Muscle of back (tissue), 3 donors: ENCODE measurements at regions not wholly inside any gene's neighbourhood (a gene's known extent, or its start where the extent isn't known, plus 50 kb on each side); places are given as distances from the start of the nearest gene placed in this dataset.

Source experiments
- DNase-seq, 3 donors: peaks; one replicate each; pipeline versions ENCODE4 v3.0.0 to v3.0.0-alpha.2; 2013

DNA sequence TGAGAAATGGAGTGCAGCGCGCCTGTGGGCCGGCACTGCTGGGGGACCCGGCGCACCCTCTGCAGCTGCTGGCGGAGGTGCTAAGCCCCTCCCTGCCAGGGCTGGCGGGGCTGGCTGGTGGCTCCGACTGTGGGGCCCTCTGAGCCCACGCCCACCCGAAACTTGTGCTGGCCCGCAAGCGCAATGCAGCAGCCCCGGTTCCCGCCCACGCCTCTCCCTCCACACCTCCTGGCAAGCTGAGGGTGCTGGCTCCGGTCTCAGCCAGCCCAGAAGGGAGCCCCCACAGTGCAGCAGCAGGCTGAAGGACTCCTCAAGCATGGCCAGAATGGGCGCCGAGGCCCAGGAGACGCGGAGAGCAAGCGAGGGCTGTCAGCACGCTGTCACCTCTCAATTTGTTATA, 1063.0 kb upstream of the AUTS2 start:
- no peak for DNase-seq

DNA sequence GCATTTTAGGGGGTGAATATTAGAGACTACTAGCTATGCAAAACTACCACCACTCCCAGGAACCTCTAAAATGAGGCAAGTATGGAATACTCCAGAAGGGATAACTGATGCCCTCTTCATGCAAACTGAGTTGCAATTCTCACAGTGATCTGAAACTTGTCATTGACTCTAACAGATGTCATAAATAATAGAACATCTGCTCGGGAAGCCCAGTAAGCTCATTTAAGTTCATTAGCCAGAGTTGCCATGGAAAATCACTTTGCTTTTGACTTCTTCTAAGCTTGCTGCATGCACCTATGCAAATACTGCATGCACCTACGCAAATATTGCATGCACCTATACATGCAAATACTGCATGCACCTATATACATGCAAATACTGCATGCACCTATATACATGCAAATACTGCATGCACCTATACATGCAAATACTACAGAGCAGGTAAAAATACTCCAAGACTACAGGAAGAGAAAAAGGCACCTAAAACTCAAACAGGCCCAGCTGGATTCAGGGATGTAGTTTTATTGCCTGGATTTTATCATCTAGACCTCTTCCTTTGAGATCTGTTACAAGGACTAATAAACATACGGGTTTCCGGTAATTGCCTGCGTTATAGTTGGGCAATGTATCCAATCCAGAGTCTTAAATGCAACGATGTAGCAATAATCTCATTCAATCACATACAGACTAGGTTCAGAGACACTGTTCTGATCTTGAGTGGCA, 1061.1 kb upstream of the AUTS2 start:
- DNase-seq, result no peak

DNA sequence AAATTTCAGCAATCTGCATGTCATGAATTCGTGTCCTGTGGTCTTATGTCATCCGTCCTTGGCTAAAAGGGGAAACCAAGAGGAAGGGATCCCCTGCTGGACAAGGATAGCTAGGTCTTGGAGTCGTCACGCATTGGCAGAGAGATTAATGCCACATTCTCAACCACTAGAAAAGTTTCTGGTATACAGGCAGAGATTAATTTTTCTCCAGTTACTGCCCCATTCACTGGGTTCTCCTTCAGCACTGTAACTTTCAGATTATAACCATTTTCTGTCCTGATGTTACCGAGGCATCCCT, 1060.6 kb upstream of the AUTS2 start:
- no peak for DNase-seq

DNA sequence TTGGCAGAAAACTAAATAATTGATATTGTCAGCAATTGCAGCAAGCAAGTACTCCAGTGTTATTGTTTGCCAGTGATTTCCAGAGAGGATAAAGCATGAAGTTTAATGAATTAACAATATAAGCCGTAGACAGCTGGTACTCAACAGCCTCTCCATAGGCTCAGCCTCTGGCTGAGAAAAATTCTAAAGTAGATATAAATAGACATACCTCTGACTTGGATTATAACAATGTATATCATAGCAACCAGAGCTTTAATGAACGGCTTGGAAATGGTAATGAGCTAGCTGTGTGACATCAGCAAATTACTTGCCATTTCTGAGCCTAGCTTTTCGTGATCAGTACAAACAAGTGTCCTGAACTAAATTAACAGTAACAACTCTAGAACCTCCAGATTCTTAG, 1055.4 kb upstream of the AUTS2 start:
- no peak for DNase-seq

DNA sequence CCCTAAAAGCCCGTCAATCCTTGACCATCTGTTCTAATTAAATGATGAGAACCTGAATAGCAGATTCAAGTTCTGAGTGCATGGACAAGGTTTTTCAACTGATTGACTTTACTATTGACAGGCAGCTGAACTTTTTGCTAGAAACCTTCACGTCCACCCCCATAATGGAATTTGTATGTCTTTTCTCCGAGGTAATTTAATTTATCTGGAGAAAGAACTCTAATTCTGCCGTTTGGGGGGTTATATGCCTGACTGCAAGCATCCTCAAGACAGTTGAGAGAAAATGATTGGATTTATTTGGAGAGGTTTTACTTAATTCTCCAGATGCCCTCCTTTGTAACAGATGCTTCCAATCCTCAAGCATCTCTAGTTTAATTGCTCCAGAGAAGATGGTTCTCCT, 1053.4 kb upstream of the AUTS2 start:
- no peak for DNase-seq

DNA sequence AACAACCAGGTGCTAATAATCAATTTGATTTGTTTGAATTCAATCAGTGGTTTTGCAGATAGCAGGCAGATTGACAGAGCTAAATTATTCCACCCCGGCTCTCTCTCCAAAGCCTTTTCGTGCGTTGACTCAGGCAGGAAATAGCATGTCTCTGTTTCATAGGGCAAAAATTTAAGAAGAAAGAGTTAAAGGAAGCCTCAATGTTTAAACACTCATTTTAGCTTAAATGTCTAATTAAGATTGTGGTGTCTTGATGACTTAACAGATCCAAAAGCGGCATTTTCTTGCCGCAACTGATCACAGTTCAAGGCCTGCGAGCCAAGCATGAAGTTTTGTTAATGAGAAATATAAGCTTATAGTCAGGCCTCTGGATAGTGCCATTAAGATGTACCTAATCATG, 1051.1 kb upstream of the AUTS2 start:
- DNase-seq, result peak in 1 of 3 donors; percentile 53

DNA sequence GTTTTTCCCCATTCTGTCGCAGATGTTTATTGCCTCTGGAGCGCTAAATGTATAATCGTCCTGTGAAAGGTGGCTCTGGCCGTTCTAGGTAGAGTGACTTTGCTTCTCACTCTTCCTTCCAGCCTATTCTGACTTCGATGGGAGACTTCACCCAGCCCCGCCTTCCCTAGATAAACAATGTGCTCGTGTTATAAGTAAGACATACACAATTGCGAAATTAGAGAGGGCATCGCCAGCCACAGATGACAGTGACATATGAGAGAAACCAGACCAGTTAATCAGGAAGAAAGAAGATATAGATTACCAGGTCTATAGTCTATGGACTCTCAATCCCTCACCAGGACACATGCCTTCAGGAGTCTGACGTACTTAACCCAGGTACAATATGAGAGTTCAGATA, 1050.5 kb upstream of the AUTS2 start:
- no peak for DNase-seq

DNA sequence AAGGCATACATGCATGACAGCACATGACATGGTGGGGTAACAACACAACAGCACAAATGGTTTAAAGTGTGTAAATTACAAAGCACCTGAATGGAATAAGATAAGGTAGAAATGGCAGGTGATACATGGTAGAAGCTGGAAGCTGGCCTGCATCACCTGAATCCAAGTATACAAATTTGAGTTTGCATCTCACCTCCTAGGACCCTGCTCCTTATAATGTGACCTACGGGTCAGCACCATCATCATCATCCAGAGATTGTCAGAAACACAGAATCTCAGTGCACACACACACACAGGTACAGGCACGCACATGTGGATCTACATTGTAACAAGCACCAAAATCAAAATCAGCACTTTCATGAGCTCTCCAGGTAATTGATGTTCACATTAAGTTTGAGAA, 1048.2 kb upstream of the AUTS2 start:
- DNase-seq, result no peak

DNA sequence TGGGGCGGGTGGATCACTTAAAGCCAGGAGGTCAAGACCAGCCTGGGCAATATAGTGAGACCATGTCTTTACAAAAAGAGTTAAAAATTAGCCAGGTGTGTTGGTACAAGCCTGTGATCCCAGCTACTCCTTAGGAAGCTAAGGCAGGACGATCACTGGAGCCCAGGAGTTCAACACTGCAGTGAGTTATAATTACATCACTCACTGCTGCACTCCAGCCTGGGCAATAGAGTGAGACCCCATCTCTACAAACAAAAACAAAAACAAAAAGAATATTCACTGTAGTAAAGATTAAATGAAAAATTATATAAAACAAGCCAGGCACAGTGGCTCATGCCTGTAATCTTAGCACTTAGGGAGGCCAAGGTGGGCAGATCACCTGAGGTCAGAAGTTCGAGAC, 1047.6 kb upstream of the AUTS2 start:
- DNase-seq, result no peak

DNA sequence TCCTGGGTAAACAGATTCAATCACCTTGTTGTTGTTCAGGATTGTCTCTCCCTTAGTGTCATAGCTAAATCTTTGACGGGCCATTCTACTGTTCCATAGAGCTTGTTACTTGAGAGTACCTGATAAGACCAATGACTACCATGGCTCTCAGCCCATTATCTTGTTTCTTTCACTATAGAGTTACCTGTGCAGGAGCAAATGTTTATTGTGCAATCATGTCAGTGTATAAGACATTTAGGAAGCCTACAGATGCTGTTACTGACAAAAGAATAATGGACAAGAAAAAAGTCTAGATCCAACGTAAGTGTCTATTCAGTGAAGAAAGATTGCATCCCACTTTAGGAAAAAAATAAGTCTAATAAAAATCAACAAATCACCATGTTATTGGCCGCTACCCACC, 1041.7 kb upstream of the AUTS2 start:
- DNase-seq, result no peak

DNA sequence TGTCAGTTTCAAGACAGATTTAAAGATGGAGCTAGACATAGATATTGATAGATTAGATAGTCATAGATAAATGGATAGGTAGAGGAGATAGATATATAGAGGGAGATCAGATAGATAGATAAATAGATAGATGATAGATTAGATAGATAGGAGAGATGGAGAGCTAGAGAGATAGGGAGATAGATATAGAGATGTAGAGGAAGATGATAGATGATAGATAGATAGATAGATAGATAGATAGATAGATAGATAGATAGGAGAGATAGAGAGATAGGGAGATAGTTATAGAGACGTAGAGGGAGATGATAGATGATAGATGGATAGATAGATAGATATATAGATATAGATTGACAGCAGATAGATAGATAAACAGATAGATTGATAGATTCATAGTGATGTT, 1038.8 kb upstream of the AUTS2 start:
- no peak for DNase-seq

DNA sequence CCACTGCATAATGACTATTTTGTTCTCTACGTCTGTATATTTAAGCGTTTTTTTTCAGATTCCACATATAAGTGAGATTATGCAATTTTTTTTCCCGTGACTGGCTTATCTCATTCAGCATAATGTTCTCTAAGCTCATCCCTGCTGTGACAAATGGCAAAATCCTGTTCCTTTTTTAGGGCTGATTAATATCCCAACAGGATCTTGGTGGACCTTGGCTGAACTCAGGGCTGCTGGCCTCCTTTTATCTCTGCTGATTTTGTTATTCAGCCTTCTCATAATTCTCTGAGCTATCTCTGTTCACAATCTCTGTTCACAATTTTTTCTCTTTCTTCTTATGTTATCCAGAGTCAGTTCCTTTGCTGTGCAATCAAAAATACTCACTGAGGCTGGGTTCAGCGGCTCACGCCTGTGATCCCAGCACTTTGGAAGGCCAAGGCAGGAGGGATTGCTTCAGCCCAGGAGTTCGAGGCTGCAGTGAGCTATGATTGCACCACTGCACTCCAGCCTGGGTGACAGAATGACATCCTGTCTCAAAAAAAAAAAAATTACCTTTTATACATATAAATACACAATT, 1035.9 kb upstream of the AUTS2 start:
- peak in 1 of 3 donors; percentile 27 for DNase-seq

DNA sequence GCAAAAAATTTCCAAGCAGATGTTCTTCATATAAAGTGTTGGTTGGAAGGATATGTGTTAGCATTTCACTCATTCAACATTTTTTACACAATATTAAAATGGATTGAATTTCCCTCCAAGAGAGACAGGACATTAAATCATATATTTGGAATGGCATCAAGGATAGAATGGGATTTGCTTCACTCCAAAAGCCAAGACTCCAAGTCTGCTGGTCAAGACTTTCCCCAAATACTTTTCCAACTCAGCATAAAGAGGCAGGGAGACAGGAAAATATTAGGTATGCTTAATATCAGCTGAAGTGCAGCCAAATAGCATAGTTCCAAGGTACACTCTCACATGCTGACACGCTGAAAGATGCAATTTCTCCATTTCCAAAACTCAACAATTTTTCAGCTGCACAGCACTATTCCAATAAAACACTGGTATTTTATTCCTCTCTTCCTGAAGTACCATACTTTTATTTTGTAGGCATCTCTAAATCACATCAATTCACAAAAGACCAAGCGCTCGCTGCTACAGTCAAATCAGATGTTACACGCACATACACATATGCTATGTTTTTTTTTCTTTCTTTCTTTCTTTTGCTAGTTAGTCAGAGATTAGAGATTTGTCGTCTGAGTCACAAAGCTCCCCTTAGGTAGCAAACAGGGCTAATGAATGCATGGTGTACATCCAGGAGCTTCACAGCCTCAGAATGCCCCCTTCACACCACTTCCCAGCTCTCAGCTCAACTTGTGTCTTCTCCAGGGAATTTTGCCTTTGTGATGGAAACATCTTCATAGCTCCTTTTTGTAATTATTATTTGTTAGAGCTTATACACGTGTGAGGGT, 1033.8 kb upstream of the AUTS2 start:
- DNase-seq, result peak; percentile 78 to 92 (median 88)

DNA sequence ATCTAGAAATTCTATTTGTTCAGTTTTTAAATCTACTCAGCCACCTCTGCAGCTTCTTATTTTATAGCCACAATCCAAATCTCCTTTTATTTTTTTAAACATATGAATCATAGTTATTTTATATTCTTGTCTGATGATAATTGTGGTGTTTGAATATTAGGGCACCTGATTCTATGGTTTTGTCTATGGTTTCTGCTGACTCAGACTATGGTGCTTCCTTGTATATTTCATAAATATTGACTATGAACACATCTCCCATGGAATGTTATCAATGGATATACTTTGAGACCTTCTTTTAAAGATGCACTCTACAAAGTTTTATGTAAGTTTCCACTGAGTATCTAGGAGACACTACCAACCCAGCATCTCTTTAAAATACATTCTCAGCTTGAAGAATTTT, 1027.0 kb upstream of the AUTS2 start:
- DNase-seq, result no peak

DNA sequence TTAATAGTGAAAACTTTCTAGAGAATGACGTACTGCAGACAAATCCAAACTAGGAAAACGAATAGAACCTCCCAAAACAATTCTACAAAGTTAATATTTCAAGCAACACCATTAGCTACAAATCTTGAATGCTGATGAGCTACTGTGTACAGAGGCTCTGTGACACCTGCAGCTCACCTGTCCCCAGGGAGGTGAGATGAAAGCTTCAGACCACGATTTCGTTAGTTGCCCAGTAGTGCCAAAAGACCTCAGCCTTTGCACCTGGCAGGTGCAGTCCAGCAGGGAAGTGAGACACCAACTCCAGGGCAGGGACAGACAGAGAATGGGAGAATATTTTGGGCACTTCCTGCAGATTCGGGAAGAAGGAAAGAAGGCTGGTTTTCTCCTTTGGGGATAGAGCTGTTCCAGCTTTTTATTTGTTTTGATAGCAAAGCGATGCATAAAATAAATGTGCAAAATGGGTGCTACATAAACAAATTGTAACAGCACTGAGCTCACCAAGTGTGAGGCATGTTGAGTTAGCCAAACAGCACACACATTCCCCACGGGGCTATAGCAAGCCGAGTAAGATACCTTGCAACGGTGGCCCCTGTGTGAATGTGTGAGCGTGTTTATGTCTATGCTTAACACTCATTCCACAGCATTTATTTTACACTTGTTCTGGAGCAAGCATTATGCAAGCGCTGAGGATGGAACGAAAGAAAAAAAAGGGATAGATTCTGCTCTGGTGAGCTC, 1024.8 kb upstream of the AUTS2 start:
- DNase-seq, result no peak

DNA sequence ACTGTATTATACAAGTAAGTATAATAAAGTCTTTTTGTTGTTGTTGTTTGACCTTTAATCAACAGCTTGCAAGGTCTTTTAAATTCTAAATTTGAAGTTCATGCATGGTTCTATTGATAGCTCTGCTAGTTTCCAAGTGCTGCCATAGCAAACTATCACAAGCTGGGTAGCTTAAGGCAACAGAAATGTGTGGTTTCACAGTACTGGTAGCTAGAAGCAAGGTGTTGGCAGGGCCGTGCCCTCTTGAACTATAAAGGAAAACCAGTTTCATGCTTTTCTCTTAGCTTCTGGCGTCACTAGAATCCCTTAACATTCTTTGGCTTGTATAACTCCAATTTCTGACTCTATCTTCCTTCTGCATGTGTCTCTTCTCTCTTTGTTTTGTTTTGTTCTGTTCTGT, 1021.9 kb upstream of the AUTS2 start:
- no peak for DNase-seq

DNA sequence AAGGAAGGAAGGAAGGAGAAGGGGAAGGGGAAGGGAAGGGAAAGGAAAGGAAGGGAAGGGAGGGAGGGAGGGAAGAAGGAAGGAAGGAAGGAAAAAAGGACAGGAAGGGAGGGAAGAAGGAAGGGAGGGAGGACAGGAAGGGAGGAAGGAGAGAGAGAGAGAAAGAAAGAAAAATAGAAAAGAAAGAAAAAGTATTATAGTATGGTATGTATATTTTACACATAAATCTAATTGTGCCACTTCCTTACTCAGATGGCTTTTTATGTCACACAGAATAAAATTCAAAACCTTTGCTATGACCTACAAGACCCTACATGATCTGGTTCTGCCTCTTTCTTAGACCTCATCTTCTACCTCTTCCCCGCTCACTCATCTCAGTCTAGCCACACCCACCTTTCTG, 1016.9 kb upstream of the AUTS2 start:
- DNase-seq, result no peak

DNA sequence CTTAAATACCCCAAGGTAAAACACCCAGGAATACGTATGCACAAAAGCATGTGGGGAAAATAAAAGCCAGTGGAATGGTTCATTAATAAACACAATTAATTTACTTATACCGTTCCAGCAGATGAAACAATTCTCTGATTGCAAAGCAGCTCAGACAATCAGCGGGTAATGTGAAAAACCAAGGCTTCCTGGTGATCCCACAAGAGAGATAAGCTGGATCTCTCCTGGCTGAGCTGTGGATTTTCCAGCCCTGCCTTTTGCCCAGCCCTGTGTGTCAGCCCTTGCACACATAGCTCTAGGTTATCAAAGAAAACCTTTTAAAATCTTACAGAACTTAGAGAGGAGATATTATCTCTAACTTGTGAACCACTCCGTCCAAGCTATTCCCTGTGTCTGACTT, 1010.7 kb upstream of the AUTS2 start:
- no peak for DNase-seq

DNA sequence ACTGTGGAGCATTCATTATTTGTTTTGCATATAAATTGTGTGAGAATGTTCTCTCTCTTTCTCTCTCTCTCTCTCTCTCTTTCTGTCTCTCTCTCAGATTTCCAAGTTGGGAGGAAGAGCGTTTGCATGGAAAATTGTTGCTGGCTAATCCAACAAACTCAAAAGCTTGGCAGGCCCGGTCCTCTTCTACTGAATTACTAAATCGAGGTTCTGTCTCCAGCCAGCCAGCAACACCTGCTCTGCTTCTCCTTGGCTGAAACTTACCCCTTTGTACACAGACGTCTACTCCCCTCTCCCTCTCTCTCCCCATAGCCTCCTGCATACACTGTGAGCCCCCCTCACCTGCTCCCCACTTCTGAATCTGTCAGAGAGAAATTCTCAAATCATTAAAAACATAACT, 996.4 kb upstream of the AUTS2 start:
- DNase-seq, result peak; percentile 67 to 87 (median 79)

DNA sequence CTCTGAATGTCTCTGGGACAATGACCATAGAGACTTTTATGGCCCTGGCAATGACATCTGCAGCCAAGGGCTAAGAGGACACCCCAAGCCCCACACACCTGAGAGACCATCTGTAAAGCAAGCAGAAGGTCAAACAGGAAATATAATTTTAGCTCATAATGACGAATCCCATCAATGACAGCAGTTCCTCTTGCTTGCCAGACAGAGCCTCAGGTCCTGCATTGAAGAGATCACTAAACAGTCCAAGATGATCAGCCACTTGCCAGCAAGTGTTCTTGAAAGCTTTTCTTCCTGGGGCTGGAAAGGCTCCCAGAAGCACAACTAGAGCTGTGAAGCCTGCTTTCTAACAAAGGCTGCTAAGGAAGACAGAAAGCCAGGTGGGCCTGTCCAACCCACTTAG, 993.7 kb upstream of the AUTS2 start:
- DNase-seq, result peak; percentile 33 to 74 (median 70)

DNA sequence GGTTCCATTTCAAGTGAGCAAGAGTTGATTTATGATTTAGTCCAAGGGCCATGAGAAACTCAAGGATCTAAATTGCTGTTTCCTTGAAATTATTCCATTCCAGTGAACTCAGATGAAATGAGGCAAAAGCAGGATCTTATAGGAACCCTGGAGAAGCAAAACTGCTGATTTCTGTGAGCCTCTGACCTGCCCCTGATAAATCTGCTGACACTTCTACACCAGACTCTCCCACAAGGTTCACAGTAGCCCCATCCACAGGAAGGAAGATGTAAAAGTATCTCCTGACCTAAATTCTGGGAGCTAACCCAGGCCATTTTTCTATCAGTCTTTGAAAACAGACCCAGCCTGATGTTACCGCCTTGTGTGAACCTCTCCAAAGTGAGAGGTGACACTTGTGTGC, 987.6 kb upstream of the AUTS2 start:
- DNase-seq, result no peak

DNA sequence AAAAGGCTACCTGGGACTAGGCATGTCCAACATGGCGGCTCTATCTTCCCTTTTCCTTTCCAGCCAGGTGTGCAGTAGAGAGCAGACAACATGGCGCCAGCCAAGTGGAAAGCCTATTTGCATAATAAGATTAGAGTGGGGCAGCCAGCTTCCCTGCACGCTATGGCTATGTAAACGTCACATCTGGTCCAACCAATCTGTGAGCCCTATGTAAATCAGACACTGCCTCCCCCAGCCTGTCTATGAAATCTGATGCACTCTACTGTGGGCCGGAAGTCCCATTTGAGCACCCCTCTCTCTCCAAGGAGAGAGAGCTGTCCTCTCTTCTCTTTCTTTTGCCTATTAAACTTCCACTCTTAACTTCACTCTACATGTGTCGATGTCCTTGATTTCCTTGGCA, 984.9 kb upstream of the AUTS2 start:
- no peak for DNase-seq

DNA sequence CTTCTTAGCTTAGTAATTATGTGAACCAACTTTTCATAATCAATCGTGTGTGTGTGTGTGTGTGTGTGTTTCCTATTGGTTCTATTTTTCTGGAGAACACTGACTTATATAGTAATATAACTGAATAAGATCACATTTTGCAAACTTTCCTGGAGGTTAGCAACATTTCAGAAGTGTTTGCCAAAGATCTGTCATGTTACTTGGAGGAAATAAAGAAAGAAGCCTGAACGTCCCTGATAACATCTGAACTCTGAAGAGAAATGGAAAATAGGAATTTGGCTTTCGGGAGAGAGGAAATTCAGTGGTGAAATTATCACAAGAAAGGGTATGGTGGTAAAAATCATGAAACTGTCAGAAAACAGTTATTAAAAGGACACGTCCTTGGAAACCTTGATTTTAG, 984.4 kb upstream of the AUTS2 start:
- DNase-seq, result peak in 1 of 3 donors; percentile 1
